Keratinocyte (primary cell): ENCODE measurements at regions not wholly inside any gene's neighbourhood (a gene's known extent, or its start where the extent isn't known, plus 50 kb on each side); places are given as distances from the start of the nearest gene placed in this dataset.

Source experiments
- EZH2 ChIP-seq: IDR thresholded peaks from one replicate; pipeline ENCODE4 v1.6.1; 2012; ENCODE audit warnings: inconsistent platforms, mild to moderate bottlenecking, low read length, moderate library complexity
- TF ChIP-seq, protein P1 (sequence below), 3 experiments: IDR thresholded peaks in 1 of 3; conservative IDR thresholded peaks in 1 of 3; optimal IDR thresholded peaks in 1 of 3; 2 replicates in 2 of 3; 3 replicates in 1 of 3; pipeline versions ENCODE3 to v1.5.1; 2011; ENCODE audit warnings: low read length in 3 of 3, mild to moderate bottlenecking in 3 of 3, moderate library complexity in 2 of 3, control low read depth in 1 of 3, inconsistent platforms in 1 of 3; ENCODE audit not compliant: insufficient read depth in 2 of 3; ENCODE audit errors: extremely low read depth in 1 of 3

DNA sequence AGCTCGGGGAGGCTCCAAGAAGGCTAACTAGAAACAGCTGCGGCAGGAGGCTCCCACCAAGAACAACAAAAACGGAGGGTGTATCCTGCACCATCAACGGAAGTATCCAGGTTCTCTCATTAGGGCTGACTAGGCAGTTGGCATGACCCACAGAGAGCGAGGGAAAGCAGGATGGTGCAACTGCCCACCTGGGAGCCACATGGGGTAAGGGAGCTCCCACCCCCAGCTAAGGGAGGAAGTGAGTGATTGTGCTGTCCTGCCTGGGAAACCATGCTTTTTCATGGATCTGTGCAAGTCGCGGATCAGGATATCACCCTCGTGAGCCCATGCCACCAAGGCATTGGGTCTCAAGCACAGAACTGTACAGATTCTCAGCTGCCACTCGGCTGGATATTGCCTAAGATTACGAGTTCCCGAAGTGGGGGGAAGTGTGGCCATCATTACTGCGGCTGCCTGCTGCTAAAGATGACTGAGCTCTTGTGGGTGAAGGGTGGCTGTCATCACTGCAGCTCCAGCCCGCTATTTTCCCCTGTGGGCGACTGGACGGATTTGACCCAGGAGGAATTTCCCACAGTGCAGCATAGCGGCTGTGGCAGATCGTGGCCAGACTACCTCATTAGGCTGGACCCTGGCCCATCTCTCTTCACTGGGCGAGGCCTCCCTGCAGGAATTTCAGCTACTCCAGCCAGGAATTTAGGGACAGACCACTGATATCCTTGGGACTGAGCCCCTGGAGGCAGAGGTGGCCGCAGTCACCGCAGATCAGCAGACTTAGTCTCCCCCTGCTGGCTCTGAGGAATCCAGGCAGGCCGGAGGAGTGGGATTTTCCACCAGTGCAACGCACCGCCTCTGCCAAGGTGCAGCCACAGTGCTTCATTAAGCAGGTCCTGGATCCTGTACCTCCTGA lies 515.7 kb downstream of the FRK start:
- TF ChIP-seq, protein P1, sequence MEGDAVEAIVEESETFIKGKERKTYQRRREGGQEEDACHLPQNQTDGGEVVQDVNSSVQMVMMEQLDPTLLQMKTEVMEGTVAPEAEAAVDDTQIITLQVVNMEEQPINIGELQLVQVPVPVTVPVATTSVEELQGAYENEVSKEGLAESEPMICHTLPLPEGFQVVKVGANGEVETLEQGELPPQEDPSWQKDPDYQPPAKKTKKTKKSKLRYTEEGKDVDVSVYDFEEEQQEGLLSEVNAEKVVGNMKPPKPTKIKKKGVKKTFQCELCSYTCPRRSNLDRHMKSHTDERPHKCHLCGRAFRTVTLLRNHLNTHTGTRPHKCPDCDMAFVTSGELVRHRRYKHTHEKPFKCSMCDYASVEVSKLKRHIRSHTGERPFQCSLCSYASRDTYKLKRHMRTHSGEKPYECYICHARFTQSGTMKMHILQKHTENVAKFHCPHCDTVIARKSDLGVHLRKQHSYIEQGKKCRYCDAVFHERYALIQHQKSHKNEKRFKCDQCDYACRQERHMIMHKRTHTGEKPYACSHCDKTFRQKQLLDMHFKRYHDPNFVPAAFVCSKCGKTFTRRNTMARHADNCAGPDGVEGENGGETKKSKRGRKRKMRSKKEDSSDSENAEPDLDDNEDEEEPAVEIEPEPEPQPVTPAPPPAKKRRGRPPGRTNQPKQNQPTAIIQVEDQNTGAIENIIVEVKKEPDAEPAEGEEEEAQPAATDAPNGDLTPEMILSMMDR (optimal IDR thresholded peaks at IDR 0.05 in 1 of 3, IDR thresholded peaks at IDR 0.05 in 1 of 3, conservative IDR thresholded peaks at IDR 0.05 in 1 of 3; ENCODE audit: extremely low read depth in 1 of 3, insufficient read depth in 2 of 3, low read length in 3 of 3) = no peak
- no peak for TF ChIP-seq EZH2
